HG03039 (cell line): ENCODE measurements at regions not wholly inside any gene's neighbourhood (a gene's known extent, or its start where the extent isn't known, plus 50 kb on each side); places are given as distances from the start of the nearest gene placed in this dataset.

Experiments used
- ATAC-seq: cut with Tn5 transposase; IDR thresholded peaks from one replicate; pipeline ENCODE4 v1.9.1; 2021; ENCODE audit warnings: mild to moderate bottlenecking, moderate library complexity; ENCODE audit not compliant: unreplicated experiment

- no peak for ATAC-seq
Observed at GRCh38 chr2:41916177-41916576, 131.6 kb upstream of the PKDCC start.

DNA sequence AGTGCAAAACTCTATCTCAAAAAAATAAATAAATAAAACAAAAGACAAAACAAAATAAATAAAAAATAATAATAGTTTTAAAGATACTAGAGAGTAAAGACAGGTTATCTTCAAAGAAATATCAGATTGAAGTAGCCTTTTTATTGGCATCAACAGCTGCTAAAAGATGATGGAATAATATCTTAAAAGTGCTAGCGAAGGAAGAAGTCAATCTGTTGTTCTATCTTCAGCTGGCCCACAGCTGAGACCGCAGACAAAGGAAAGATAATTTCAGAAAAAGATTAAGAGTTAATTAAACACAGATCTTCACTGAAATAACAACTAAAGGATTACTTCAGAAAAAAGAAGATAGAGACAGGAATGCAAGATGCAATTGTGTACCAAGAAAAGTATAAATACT lies 130.2 kb upstream of the PKDCC start:
- ATAC-seq: no peak

GRCh38 chr2:41919135-41919534 lies 128.7 kb upstream of the PKDCC start:
- no peak for ATAC-seq

DNA sequence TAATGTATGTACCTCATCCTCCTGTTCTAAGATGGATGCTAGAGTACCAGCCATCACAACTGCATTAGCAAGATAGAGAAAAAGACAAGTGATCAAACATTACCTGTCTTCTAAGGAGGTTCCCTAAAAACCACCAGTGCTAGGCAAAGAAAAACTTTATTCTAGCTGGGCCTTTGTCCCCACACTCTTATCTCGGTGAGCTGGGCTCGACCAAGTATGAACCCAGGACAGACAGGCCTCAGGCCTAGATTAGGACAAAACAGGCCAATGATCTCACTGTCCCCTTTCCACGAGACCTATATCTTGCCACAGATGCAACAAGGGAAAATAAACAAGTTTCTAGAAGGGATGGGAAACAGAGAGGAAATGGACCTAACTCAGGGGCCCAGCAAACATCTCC lies 127.6 kb upstream of the PKDCC start:
- no peak for ATAC-seq

DNA sequence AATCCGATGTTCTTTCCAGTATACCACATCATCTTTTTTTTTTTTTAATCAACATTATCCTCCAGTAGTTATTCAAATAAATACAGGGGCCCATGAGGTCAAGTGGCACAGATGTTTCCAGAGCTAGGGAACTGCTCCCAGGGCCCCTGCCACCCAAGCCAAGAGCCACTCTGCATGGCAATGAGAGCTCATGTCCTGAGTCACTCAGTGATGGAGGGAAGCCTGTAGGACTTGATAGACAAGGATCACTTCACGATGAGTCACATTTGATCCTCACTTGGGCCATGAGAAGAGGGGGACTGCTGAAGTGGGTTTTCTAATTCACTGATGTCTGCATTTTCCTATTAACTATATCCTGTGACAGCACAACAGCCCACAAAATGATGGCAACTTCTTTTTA lies 127.0 kb upstream of the PKDCC start:
- no peak for ATAC-seq

DNA sequence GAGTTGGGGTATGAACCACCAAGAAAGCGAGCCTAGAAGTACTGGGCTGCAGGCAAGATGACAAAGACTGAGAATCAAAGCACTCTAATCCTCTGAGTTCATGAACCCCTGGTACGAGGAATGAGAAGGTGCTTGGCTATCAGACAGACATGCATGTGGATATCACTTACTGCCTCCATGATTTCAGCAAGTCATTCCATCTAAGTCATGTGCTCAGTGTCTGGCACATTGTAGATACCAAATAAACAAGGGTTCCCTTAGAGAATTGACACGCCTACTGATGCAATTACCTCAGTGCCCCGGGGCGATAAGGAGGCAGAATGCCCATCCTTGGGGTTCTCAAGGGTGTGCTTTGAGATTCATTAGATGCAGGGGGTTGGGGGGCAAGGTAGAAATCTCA lies 125.6 kb upstream of the PKDCC start:
- ATAC-seq: no peak

GRCh38 chr2:41923156-41923786 lies 124.5 kb upstream of the PKDCC start:
- ATAC-seq: no peak

DNA sequence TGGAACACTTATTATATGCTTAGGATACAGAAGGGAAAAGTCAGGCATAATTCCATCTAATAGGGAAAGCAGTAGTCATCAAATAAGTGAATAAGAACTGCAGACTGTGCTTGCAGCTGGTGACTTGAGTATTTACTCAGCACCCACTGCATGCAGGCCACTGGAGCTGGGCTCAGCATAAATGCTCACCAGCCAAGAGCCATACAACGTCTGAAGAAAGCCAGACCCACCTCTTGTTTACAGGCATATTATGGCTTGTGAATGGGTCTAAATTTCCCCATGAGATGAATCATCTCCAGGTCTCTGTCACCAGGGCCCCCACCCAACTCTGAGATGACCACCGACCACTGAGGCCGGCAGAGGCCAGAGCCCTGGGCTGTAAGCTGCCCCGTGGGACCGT lies 123.8 kb upstream of the PKDCC start:
- ATAC-seq: no peak

DNA sequence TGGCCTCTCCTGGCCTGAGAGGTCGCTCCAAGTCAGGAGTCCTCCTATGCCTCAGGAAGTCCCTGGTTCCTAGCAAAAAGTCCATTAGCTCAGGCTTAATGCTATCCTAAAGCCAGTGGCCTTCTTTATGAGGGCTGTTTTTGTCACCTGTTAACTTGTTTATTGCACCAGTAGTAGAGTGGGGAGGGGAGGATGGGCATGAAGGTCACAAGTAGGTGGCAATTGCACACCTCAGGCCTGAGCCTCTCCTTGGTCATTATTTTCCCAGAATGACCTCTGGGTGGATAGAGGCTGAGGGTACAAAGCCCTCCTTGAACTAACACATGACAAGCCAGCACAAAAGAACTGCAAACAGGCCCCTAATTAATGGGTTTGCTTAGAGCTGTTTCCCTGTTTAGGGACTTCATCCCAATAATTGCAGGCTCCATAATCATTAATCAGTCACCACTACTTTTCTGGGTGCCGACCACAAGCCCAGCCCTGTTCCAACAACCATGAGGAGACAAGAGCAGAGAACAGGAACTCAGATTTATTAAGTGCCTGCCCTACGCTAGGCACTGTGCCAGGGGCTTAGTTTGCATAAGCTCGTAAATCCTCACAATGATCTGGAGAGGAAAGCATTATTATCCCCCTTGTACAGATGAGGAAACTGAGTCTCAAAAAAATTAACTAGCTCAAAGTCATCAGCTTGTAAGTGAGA lies 123.0 kb upstream of the PKDCC start:
- no peak for ATAC-seq

GRCh38 chr2:41925712-41926111 lies 122.1 kb upstream of the PKDCC start:
- ATAC-seq: no peak

DNA sequence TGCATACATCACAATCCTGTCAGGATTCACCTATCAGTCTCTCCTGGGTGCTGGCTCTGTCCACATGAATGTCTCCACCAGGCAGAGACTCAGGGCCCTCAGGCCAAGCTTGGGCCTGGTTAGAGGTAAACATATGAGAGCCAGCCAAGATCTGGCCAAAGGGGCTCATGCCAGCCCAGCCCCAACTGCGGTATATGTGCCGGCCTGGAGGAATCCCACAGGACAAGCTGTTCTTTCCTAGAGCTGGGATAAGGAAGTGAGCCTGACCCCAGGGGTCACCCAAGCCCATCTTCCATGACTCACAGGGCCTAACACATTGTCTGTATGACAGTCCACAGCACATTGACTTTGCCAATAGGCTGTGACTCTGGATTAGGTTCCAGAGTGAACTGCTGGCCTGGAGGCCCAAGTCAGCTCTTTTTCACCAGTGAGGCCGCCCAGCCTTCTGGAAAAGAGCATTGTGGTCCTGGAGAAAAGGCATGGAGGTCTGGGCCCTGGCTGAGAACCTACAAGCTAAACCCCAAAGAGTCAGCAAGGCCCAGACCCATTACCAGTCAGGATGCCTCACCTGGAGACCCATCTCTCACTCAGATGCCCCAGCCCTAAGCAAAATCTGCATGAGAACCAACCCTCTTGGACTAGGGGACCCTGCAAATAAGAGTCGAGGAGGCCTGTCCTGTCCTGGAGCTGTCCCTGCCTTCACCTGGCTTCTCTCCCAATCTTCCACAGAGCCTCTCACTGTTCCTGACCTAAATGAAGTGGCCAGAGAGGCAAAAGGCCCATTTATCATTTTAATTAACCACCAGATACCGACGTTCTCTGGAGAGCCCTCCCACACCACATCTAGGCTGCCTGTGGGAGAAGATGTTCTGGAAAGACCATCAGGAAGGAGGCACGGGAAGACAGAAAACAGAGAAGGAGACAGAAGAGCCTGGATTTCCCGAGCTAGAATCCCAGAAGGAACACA lies 120.9 kb upstream of the PKDCC start:
- no peak for ATAC-seq

GRCh38 chr2:41927581-41928264 lies 120.1 kb upstream of the PKDCC start:
- ATAC-seq: no peak

GRCh38 chr2:41928526-41928925 lies 119.3 kb upstream of the PKDCC start:
- no peak for ATAC-seq

DNA sequence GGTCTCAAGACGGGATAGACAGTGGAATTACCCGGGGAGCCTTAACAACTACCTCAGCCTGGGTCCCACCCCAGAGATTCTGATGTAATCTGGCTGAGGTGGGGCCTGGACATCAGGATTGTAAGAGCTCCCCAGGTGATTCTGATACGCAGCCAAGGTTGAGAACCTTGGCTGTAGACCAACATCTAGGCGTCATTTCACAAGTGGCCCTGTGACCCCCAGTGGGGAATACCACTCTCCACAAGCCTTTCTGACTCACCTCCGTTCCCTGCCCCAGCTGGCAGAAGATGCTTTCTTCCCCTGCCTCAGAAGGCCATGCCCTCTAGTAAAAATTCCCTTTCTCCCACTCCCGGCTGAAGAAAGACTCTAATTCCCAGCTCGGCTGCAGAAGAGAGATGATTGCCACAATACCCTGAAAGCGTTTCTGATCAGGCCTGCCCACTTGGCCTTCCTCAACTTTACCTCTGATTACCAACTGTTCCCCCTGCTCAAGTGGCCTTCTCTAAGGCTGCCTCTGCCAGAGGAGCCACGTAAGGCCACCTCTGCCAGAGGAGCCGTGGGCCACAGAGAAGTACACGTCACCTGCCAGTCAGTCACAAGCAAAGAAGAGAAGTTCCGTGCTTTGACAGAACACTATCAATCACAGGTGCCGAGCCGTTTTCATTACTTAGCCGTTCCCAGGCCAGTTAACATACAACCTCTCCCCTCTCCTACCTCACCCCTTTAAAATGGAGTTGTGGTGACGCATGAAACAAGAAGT lies 116.8 kb upstream of the PKDCC start:
- ATAC-seq: peak; percentile 42

- no peak for ATAC-seq
Observed at GRCh38 chr2:41932241-41933045, 115.4 kb upstream of the PKDCC start.

GRCh38 chr2:41933046-41933420 lies 114.8 kb upstream of the PKDCC start:
- no peak for ATAC-seq

DNA sequence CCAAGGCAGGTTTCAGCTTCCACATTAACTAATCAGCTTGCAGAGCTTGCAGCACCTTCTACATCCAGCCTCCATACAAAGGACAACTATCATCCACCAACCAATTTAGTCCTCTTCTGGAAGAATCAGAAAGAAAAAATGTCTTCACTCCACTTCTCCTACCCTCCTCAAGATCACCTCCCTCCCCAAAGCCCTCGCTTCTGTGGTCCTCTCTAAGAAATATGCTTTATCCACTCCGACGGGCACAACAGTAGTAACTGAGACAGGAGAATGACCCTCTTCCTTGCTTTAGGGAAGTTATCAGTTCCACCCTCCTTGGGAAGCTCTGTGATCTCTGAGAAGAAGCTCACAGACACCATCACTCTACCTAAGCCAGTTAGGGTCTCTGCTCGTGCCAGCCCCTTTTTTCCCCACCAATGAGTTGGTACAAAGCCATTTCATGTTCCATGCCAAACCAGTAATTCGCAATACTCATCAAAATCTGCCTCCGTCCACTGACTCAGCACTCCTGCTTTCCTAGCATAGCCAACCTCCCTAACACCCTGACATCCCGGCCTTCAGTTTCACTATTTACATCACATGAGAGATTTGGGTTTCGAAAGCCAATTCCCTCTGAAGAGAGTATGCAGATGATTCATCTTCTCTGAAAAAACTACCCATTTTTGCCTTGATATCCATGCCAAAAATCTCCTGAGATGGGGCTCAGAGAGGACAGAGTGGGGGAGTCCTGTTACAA lies 114.1 kb upstream of the PKDCC start:
- no peak for ATAC-seq

DNA sequence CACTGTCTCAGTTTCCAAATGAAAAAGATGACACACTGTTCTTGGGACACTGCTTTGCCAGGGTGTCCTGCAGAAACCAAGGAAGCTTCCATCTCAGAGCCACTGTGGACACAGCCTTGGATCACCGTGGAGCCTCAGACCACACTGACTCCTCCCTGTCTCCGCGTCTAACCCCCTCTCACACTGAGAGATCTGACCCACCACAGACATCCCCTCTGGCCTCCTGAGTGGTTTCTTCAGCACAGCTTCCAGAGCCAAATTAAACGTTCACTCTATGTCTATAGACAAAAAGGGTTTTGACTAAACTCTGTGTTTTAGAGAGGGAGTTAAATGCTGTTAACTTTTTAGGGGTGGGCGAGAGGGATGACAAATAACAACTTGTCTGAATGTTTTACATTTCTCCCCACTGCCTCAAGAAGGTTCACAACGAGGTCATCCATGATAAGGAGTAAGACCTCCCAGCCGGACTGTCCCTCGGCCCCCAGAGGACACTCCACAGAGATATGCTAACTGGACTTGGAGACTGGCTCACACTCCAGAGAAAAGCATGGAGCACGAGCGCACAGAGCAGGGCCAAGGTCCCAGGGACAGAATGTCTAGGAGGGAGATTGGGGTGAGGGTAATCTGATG lies 113.4 kb upstream of the PKDCC start:
- no peak for ATAC-seq

DNA sequence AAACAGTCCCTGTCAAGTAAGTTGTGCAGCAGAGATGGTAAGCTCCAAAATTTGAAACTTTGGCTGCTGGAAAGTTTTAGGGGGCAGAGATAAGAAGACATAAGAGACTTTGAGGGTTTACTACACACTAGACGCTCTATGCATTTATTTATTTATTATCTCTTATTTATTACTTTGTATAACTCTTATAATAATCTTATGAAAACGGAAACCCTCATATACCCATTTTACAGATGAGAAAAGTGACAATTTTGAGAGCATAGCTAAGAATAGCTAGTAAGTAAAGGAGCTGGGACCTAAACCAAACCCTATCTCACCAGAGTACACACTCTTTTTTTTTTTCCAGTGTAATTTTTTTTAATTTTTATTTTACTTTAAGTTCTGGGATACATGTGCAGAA lies 112.8 kb upstream of the PKDCC start:
- ATAC-seq: no peak
